NCI-H510A (cell line): ENCODE measurements at regions not wholly inside any gene's neighbourhood (a gene's known extent, or its start where the extent isn't known, plus 50 kb on each side); places are given as distances from the start of the nearest gene placed in this dataset.
"Not testable (repeated sequence)": the region's sequence is repeated elsewhere in the genome, so short reads cannot be mapped to it uniquely, and the experiment has no call there.

Experiments used
- DNase-seq: peaks from one replicate; lab custom pipeline; 2025; lab: John Stamatoyannopoulos, UW

GRCh38 chr18:43720041-43720440 is 442.8 kb upstream of the SYT4 start:
- no peak for DNase-seq

- no peak for DNase-seq
These were observed 458.3 kb upstream of the SYT4 start for GRCh38 chr18:43735570-43735969.

- no peak for DNase-seq
These were observed 467.9 kb upstream of the SYT4 start for GRCh38 chr18:43744960-43745745.

- DNase-seq = no peak
These were observed 473.9 kb upstream of the SYT4 start for GRCh38 chr18:43751203-43751602.

GRCh38 chr18:43751835-43752234 is 474.5 kb upstream of the SYT4 start:
- no peak for DNase-seq

- no peak for DNase-seq
These were observed 480.0 kb upstream of the SYT4 start for GRCh38 chr18:43757273-43757672.

- DNase-seq = no peak
These were observed 481.4 kb upstream of the SYT4 start for GRCh38 chr18:43758734-43759133.

- no peak for DNase-seq
These were observed 482.7 kb upstream of the SYT4 start for GRCh38 chr18:43760010-43760409.

GRCh38 chr18:43772907-43773306 is 495.6 kb upstream of the SYT4 start:
- no peak for DNase-seq

GRCh38 chr18:43774497-43774896 is 497.2 kb upstream of the SYT4 start:
- DNase-seq = no peak

GRCh38 chr18:43775591-43775990 is 498.3 kb upstream of the SYT4 start:
- DNase-seq = no peak

GRCh38 chr18:43776997-43777396 is 499.7 kb upstream of the SYT4 start:
- DNase-seq = no peak

- no peak for DNase-seq
These were observed 500.5 kb upstream of the SYT4 start for GRCh38 chr18:43777636-43778304.

GRCh38 chr18:43780782-43781340 is 503.6 kb upstream of the SYT4 start:
- no peak for DNase-seq

GRCh38 chr18:43785158-43785557 is 507.9 kb upstream of the SYT4 start:
- DNase-seq = no peak

GRCh38 chr18:43786893-43787292 is 509.6 kb upstream of the SYT4 start:
- DNase-seq = no peak

GRCh38 chr18:43787721-43788120 is 510.4 kb upstream of the SYT4 start:
- not testable (repeated sequence) for DNase-seq

- DNase-seq = no peak
These were observed 512.1 kb upstream of the SYT4 start for GRCh38 chr18:43789234-43790000.

GRCh38 chr18:43793910-43794309 is 516.6 kb upstream of the SYT4 start:
- no peak for DNase-seq

GRCh38 chr18:43794363-43794762 is 517.1 kb upstream of the SYT4 start:
- DNase-seq = no peak

GRCh38 chr18:43797347-43797746 is 520.1 kb upstream of the SYT4 start:
- no peak for DNase-seq

GRCh38 chr18:43800584-43800983 is 523.3 kb upstream of the SYT4 start:
- DNase-seq = peak; percentile 32
